ENCODE measurements at regions not wholly inside any gene's neighbourhood (a gene's known extent, or its start where the extent isn't known, plus 50 kb on each side); places are given as distances from the start of the nearest gene placed in this dataset.
"Not testable (repeated sequence)": the region's sequence is repeated elsewhere in the genome, so short reads cannot be mapped to it uniquely, and the experiment has no call there.

- DNase-seq (ENCODE audit: low read depth) = no peak
- no peak for TF ChIP-seq CTCF (conservative IDR thresholded peaks at IDR 0.05; ENCODE audit: low read depth, low read length)
- no peak overlapping the region for H3K4me3 ChIP-seq (ENCODE audit: low read depth, low read length)
Measured at GRCh38 chr5:97276474-97277120, 93.5 kb upstream of the RIOK2 start.

DNA sequence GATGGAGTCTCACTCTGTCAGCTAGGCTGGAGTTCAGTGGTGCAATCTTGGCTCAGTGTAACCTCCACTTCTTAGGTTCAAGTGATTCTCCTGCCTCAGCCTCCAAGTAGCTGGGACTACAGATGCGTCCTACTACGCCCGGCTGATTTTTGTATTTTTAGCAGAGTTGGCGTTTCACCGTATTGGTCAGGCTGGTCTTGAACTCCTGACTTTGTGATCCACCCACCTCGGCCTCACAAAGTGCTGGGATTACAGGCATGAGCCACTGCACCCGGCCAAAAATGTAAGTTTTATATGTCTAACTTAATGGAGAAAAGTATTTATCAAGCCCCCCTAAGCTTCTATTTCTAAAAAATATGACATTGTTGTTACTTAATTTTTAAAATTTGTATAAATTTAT, 98.2 kb upstream of the RIOK2 start:
- no peak for TF ChIP-seq CTCF (conservative IDR thresholded peaks at IDR 0.05; ENCODE audit: low read depth, low read length)
- no peak for DNase-seq (ENCODE audit: low read depth)
- no peak overlapping the region for H3K4me3 ChIP-seq (ENCODE audit: low read depth, low read length)

- peak; percentile 16 for TF ChIP-seq CTCF (conservative IDR thresholded peaks at IDR 0.05; ENCODE audit: low read depth, low read length)
- no peak for DNase-seq (ENCODE audit: low read depth)
- no peak overlapping the region for H3K4me3 ChIP-seq (ENCODE audit: low read depth, low read length)
Measured at GRCh38 chr5:97297063-97297703, 114.1 kb upstream of the RIOK2 start.

- no peak for DNase-seq (ENCODE audit: low read depth)
- no peak for TF ChIP-seq CTCF (conservative IDR thresholded peaks at IDR 0.05; ENCODE audit: low read depth, low read length)
- no peak overlapping the region for H3K4me3 ChIP-seq (ENCODE audit: low read depth, low read length)
Measured at GRCh38 chr5:97297704-97298091, 114.7 kb upstream of the RIOK2 start.

GRCh38 chr5:97301181-97301580, 118.1 kb upstream of the RIOK2 start:
- H3K4me3 ChIP-seq (ENCODE audit: low read depth, low read length); DNase-seq (ENCODE audit: low read depth): not testable (repeated sequence)

GRCh38 chr5:97338729-97339128, 155.7 kb upstream of the RIOK2 start:
- TF ChIP-seq CTCF (conservative IDR thresholded peaks at IDR 0.05; ENCODE audit: low read depth, low read length) = no peak
- no peak for DNase-seq (ENCODE audit: low read depth)
- H3K4me3 ChIP-seq (ENCODE audit: low read depth, low read length) = no peak overlapping the region

- no peak overlapping the region for H3K4me3 ChIP-seq (ENCODE audit: low read depth, low read length)
- no peak for DNase-seq (ENCODE audit: low read depth)
- no peak for TF ChIP-seq CTCF (conservative IDR thresholded peaks at IDR 0.05; ENCODE audit: low read depth, low read length)
Measured at GRCh38 chr5:97355775-97356174, 172.7 kb upstream of the RIOK2 start.
